IPS-18a (cell line): ENCODE measurements at regions not wholly inside any gene's neighbourhood (a gene's known extent, or its start where the extent isn't known, plus 50 kb on each side); places are given as distances from the start of the nearest gene placed in this dataset.

Experiments
- H3K27ac ChIP-seq: one replicate; pipeline ENCODE4 v1.5.1; 2013; ENCODE audit warnings: low read length
- H3K27me3 ChIP-seq: one replicate; pipeline ENCODE4 v1.6.1; 2013; ENCODE audit warnings: mild to moderate bottlenecking, low read length; ENCODE audit not compliant: control insufficient read depth, insufficient read depth
- H3K36me3 ChIP-seq: one replicate; pipeline ENCODE4 v1.6.1; 2013; ENCODE audit warnings: low read depth, low read length; ENCODE audit not compliant: control insufficient read depth
- H3K4me1 ChIP-seq: one replicate; pipeline ENCODE4 v1.6.1; 2013; ENCODE audit warnings: low read depth, low read length; ENCODE audit not compliant: control insufficient read depth
- H3K4me3 ChIP-seq: one replicate; pipeline ENCODE4 v1.5.1; 2013; ENCODE audit warnings: low read length
- H3K9ac ChIP-seq: one replicate; pipeline ENCODE4 v1.6.1; 2013; ENCODE audit warnings: mild to moderate bottlenecking, low read length, moderate library complexity
- H3K9me3 ChIP-seq: one replicate; pipeline ENCODE4 v1.6.1; 2013; ENCODE audit warnings: low read depth, low read length; ENCODE audit not compliant: control insufficient read depth

GRCh38 chr5:103425686-103426454 lies 136.7 kb downstream of the NUDT12 start:
- no peaks in the 10 kb centered on the region for H3K36me3 ChIP-seq
- H3K27me3 ChIP-seq = no peaks in the 10 kb centered on the region
- H3K9ac ChIP-seq = no peak overlapping the region
- H3K9me3 ChIP-seq = no peaks in the 10 kb centered on the region
- H3K27ac ChIP-seq = no peak overlapping the region
- H3K4me3 ChIP-seq = no peak overlapping the region
- H3K4me1 ChIP-seq = no peaks in the 10 kb centered on the region

DNA sequence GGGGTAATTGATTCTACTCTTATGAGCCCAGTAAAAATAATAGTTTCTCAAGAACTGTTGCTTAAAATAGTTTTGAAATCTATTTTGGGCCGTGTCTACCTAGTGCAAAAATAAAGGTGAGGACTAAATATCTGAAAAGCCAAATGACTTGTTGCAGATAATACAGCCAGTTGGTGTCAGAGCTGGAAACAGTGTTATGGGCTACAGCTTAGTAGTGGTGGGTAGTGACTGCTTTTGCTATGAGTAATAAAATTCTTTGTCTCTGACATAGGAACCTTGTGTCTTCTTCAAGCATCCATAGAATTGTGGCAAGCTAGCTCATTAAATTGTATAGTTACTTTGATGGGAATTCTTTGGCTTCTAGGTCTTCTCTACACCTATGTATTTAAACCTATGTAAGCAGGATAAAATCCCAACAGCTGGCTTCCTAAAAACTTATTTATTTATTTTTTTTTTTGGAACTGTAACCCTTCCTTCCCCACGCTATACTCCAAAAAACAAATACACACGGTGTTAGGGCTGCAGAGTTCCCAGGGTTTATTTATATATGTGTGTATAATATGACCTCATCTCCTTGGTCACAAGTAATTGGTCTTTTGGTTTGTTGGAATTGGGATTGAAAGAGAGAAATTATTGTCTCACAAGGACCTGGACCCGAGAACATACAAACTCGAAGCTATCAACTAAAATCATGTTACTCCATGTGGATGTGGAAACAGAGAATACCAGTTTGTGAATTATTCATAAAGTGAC lies 138.0 kb downstream of the NUDT12 start:
- Histone ChIP-seq H3K27ac (no peak overlapping the region), H3K27me3 (no peaks in the 10 kb centered on the region), H3K4me3 (no peak overlapping the region), H3K4me1 (no peaks in the 10 kb centered on the region), H3K9ac (no peak overlapping the region), H3K36me3 (no peaks in the 10 kb centered on the region), H3K9me3 (no peaks in the 10 kb centered on the region)

GRCh38 chr5:103424026-103424425 lies 138.6 kb downstream of the NUDT12 start:
- Histone ChIP-seq H3K4me1 (no peaks in the 10 kb centered on the region), H3K36me3 (no peaks in the 10 kb centered on the region), H3K27me3 (no peaks in the 10 kb centered on the region), H3K9me3 (no peaks in the 10 kb centered on the region), H3K27ac (no peak overlapping the region), H3K4me3 (no peak overlapping the region), H3K9ac (no peak overlapping the region)

GRCh38 chr5:103422756-103423155 lies 139.8 kb downstream of the NUDT12 start:
- H3K9me3 ChIP-seq = no peaks in the 10 kb centered on the region
- no peaks in the 10 kb centered on the region for H3K4me1 ChIP-seq
- H3K4me3 ChIP-seq = no peak overlapping the region
- H3K36me3 ChIP-seq = no peaks in the 10 kb centered on the region
- H3K27me3 ChIP-seq = no peaks in the 10 kb centered on the region
- no peak overlapping the region for H3K27ac ChIP-seq
- no peak overlapping the region for H3K9ac ChIP-seq

DNA sequence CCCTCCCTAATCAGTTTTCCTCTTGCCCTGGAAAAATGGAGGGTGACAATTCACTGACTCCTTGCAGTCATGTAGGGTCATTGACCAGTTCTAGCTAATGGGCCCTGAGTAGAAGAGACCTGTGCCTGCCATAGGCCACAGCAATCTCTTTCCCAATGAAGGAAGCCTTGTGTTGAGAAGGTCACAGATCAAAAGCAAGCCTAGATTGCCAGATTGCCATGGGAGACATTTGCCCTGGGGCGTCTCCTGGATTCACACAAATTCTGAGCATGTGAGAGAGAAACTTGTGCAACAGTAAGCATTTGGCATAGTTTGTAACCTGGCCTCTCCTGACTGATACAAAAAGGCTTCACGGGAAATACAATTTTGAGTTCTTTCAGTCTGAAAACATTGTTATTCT lies 148.0 kb downstream of the NUDT12 start:
- Histone ChIP-seq H3K9me3 (no peaks in the 10 kb centered on the region), H3K36me3 (no peaks in the 10 kb centered on the region), H3K27me3 (no peaks in the 10 kb centered on the region), H3K4me1 (no peaks in the 10 kb centered on the region), H3K4me3 (no peak overlapping the region), H3K9ac (no peak overlapping the region), H3K27ac (no peak overlapping the region)

- no peak overlapping the region for H3K9ac ChIP-seq
- no peak overlapping the region for H3K4me3 ChIP-seq
- H3K27ac ChIP-seq = no peak overlapping the region
- H3K27me3 ChIP-seq = no peaks in the 10 kb centered on the region
- H3K4me1 ChIP-seq = no peaks in the 10 kb centered on the region
- H3K9me3 ChIP-seq = no peaks in the 10 kb centered on the region
- no peaks in the 10 kb centered on the region for H3K36me3 ChIP-seq
Measured at GRCh38 chr5:103411711-103412110, 150.9 kb downstream of the NUDT12 start.

DNA sequence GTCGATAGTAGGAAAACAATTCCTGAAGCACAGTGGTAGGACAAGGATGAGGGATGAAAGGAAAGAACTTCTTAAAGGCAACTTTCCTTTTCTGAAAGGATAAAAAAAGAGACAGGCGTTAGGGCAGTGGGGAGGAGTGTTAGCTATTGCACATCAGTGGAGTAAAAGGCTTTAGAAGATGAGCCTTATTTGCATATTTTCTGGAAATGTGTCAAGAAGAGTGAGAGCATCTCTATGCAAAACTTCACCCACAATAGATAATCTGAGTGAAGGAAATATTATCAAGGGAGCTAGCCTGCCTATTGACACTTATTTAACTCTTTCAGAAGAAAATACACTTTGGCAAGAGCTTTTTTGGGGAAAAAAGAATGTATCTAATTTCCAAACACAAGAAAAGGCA lies 151.6 kb downstream of the MACIR start:
- Histone ChIP-seq H3K4me1 (no peaks in the 10 kb centered on the region), H3K27ac (no peak overlapping the region), H3K9ac (no peak overlapping the region), H3K27me3 (no peaks in the 10 kb centered on the region), H3K4me3 (no peak overlapping the region), H3K9me3 (no peaks in the 10 kb centered on the region), H3K36me3 (no peaks in the 10 kb centered on the region)

DNA sequence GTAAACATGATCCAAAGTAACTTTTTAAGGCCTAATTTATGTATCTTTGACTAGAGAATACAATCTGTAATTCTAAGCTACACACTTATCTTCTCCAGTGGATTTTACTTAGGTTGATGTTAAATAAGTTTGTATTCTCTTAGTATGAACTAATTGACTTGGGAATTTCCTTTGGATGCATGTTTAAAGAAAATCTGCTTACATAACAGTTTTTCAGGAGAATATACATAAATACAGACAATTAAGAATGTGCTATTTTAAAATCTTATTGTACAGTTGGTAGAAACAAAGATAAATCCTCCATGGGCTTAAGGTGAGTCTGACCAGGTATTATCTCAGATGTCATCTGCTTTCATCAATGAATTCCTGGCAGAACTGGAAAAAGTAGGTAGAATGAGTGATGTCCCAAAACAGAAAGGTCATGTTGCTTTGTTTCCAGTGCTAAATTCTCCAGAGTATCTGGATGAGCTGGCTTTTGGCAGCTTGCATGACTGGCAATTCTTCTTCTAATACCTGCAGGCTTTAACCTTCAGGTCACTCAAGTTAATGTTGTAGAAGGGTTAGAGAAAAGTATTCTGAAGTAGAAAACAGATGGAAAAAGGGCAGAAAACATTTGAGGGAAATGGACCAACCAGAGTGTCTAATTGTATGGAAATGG lies 150.6 kb downstream of the MACIR start:
- no peaks in the 10 kb centered on the region for H3K36me3 ChIP-seq
- H3K9me3 ChIP-seq = no peaks in the 10 kb centered on the region
- H3K27me3 ChIP-seq = no peaks in the 10 kb centered on the region
- H3K4me1 ChIP-seq = no peaks in the 10 kb centered on the region
- H3K9ac ChIP-seq = no peak overlapping the region
- no peak overlapping the region for H3K27ac ChIP-seq
- no peak overlapping the region for H3K4me3 ChIP-seq

DNA sequence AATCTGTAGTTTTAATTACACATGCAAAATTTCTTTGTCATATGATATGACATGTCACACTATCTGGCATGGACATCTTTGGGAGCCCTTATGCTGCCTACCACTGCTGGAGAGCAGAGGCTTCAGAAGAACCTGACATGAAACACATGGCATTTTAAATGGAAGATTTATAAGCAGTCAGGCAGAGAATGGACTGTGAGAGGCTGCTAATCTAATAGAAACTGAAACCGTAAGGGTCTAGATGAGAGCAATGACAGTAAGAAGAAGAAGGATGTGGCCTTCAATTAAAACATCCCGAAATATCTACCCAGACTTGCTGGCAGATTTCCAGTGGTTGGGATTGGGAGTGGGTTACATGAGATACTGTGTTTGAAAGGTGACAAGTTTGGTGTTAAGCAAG lies 149.8 kb downstream of the MACIR start:
- H3K36me3 ChIP-seq = no peaks in the 10 kb centered on the region
- H3K9me3 ChIP-seq = no peaks in the 10 kb centered on the region

GRCh38 chr5:103407402-103407801 lies 148.8 kb downstream of the MACIR start:
- no peak overlapping the region for H3K27ac ChIP-seq
- no peak overlapping the region for H3K4me3 ChIP-seq
- H3K9ac ChIP-seq = no peak overlapping the region
- H3K9me3 ChIP-seq = no peaks in the 10 kb centered on the region
- H3K27me3 ChIP-seq = no peaks in the 10 kb centered on the region
- no peaks in the 10 kb centered on the region for H3K4me1 ChIP-seq
- H3K36me3 ChIP-seq = no peaks in the 10 kb centered on the region

More for the DNA sequence above, 149.8 kb downstream of the MACIR start:
- no peaks in the 10 kb centered on the region for H3K4me1 ChIP-seq
- no peaks in the 10 kb centered on the region for H3K27me3 ChIP-seq
- H3K4me3 ChIP-seq = no peak overlapping the region
- H3K9ac ChIP-seq = no peak overlapping the region
- no peak overlapping the region for H3K27ac ChIP-seq

- no peaks in the 10 kb centered on the region for H3K36me3 ChIP-seq
- H3K9me3 ChIP-seq = no peaks in the 10 kb centered on the region
- no peaks in the 10 kb centered on the region for H3K27me3 ChIP-seq
- H3K4me3 ChIP-seq = no peak overlapping the region
- H3K4me1 ChIP-seq = no peaks in the 10 kb centered on the region
- H3K9ac ChIP-seq = no peak overlapping the region
- H3K27ac ChIP-seq = no peak overlapping the region
Measured at GRCh38 chr5:103404483-103404882, 145.9 kb downstream of the MACIR start.
